ENCODE measurements at regions not wholly inside any gene's neighbourhood (a gene's known extent, or its start where the extent isn't known, plus 50 kb on each side); places are given as distances from the start of the nearest gene placed in this dataset.

- DNase-seq (ENCODE audit: low read depth in 6 of 9, low spot score in 9 of 9): peak in 1 of 9 donors; percentile 11
- H3K9me3 ChIP-seq (ENCODE audit: control insufficient read depth in 2 of 2, insufficient read depth in 1 of 2, low read length in 1 of 2): no peaks in the 10 kb centered on the region
- H3K27me3 ChIP-seq (ENCODE audit: control insufficient read depth in 2 of 2, insufficient read depth in 1 of 2, low read length in 1 of 2): no peaks in the 10 kb centered on the region
- no peak overlapping the region for H3K4me3 ChIP-seq (ENCODE audit: low read length in 2 of 2)
- peaks cover 5 to 10% of the 10 kb centered on the region in 2 donors for H3K4me1 ChIP-seq (ENCODE audit: control insufficient read depth in 2 of 2, insufficient read depth in 2 of 2, low read length in 2 of 2)
- 94% methylated on average over 4 of the region's 4 CpGs for WGBS
- H3K36me3 ChIP-seq (ENCODE audit: control insufficient read depth in 2 of 2, insufficient read depth in 2 of 2, low read length in 1 of 2): no peaks in the 10 kb centered on the region
- no peak overlapping the region for H3K27ac ChIP-seq (ENCODE audit: low read depth in 1 of 2, low read length in 1 of 2)
Observed at GRCh38 chr9:7405924-7406604, 393.5 kb downstream of the DMAC1 start.

GRCh38 chr9:7403839-7404487, 395.6 kb downstream of the DMAC1 start:
- WGBS: 37% methylated on average over 7 of the region's 7 CpGs
- peaks cover 5 to 10% of the 10 kb centered on the region in 2 donors for H3K4me1 ChIP-seq (ENCODE audit: control insufficient read depth in 2 of 2, insufficient read depth in 2 of 2, low read length in 2 of 2)
- no peak overlapping the region for H3K27ac ChIP-seq (ENCODE audit: low read depth in 1 of 2, low read length in 1 of 2)
- peak in 8 of 9 donors; percentile 16 to 66 (median 38) for DNase-seq (ENCODE audit: low read depth in 6 of 9, low spot score in 9 of 9)
- H3K27me3 ChIP-seq (ENCODE audit: control insufficient read depth in 2 of 2, insufficient read depth in 1 of 2, low read length in 1 of 2): no peaks in the 10 kb centered on the region
- H3K36me3 ChIP-seq (ENCODE audit: control insufficient read depth in 2 of 2, insufficient read depth in 2 of 2, low read length in 1 of 2): no peaks in the 10 kb centered on the region
- H3K9me3 ChIP-seq (ENCODE audit: control insufficient read depth in 2 of 2, insufficient read depth in 1 of 2, low read length in 1 of 2): no peaks in the 10 kb centered on the region
- no peak overlapping the region for H3K4me3 ChIP-seq (ENCODE audit: low read length in 2 of 2)

GRCh38 chr9:7403028-7403389, 396.6 kb downstream of the DMAC1 start:
- H3K4me1 ChIP-seq (ENCODE audit: control insufficient read depth in 2 of 2, insufficient read depth in 2 of 2, low read length in 2 of 2): peaks cover 5 to 10% of the 10 kb centered on the region in 2 donors
- peak in 1 of 9 donors; percentile 1 for DNase-seq (ENCODE audit: low read depth in 6 of 9, low spot score in 9 of 9)
- H3K36me3 ChIP-seq (ENCODE audit: control insufficient read depth in 2 of 2, insufficient read depth in 2 of 2, low read length in 1 of 2): no peaks in the 10 kb centered on the region

GRCh38 chr9:7402334-7403027, 397.1 kb downstream of the DMAC1 start:
- WGBS: 40% methylated on average over 2 of the region's 2 CpGs
- DNase-seq (ENCODE audit: low read depth in 6 of 9, low spot score in 9 of 9): no peak
- no peak overlapping the region for H3K27ac ChIP-seq (ENCODE audit: low read depth in 1 of 2, low read length in 1 of 2)

More at GRCh38 chr9:7403028-7403389, 396.6 kb downstream of the DMAC1 start:
- H3K4me3 ChIP-seq (ENCODE audit: low read length in 2 of 2): no peak overlapping the region
- H3K27ac ChIP-seq (ENCODE audit: low read depth in 1 of 2, low read length in 1 of 2): no peak overlapping the region
- H3K9me3 ChIP-seq (ENCODE audit: control insufficient read depth in 2 of 2, insufficient read depth in 1 of 2, low read length in 1 of 2): no peaks in the 10 kb centered on the region
- no peaks in the 10 kb centered on the region for H3K27me3 ChIP-seq (ENCODE audit: control insufficient read depth in 2 of 2, insufficient read depth in 1 of 2, low read length in 1 of 2)

GRCh38 chr9:7401116-7401515, 398.5 kb downstream of the DMAC1 start:
- no peak for DNase-seq (ENCODE audit: low read depth in 6 of 9, low spot score in 9 of 9)
- no peaks in the 10 kb centered on the region for H3K36me3 ChIP-seq (ENCODE audit: control insufficient read depth in 2 of 2, insufficient read depth in 2 of 2, low read length in 1 of 2)
- H3K27ac ChIP-seq (ENCODE audit: low read depth in 1 of 2, low read length in 1 of 2): no peak overlapping the region
- no peaks in the 10 kb centered on the region for H3K9me3 ChIP-seq (ENCODE audit: control insufficient read depth in 2 of 2, insufficient read depth in 1 of 2, low read length in 1 of 2)
- H3K27me3 ChIP-seq (ENCODE audit: control insufficient read depth in 2 of 2, insufficient read depth in 1 of 2, low read length in 1 of 2): no peaks in the 10 kb centered on the region
- peaks cover 5 to 10% of the 10 kb centered on the region in 2 donors for H3K4me1 ChIP-seq (ENCODE audit: control insufficient read depth in 2 of 2, insufficient read depth in 2 of 2, low read length in 2 of 2)
- 99% methylated on average over 2 of the region's 2 CpGs for WGBS
- no peak overlapping the region for H3K4me3 ChIP-seq (ENCODE audit: low read length in 2 of 2)

More at GRCh38 chr9:7402334-7403027, 397.1 kb downstream of the DMAC1 start:
- Histone ChIP-seq H3K36me3 (ENCODE audit: control insufficient read depth in 2 of 2, insufficient read depth in 2 of 2, low read length in 1 of 2) (no peaks in the 10 kb centered on the region), H3K4me3 (ENCODE audit: low read length in 2 of 2) (no peak overlapping the region), H3K9me3 (ENCODE audit: control insufficient read depth in 2 of 2, insufficient read depth in 1 of 2, low read length in 1 of 2) (no peaks in the 10 kb centered on the region), H3K27me3 (ENCODE audit: control insufficient read depth in 2 of 2, insufficient read depth in 1 of 2, low read length in 1 of 2) (no peaks in the 10 kb centered on the region), H3K4me1 (ENCODE audit: control insufficient read depth in 2 of 2, insufficient read depth in 2 of 2, low read length in 2 of 2) (peaks cover 5 to 10% of the 10 kb centered on the region in 2 donors)

- DNase-seq (ENCODE audit: low read depth in 6 of 9, low spot score in 9 of 9): no peak
- Histone ChIP-seq H3K27ac (ENCODE audit: low read depth in 1 of 2, low read length in 1 of 2) (no peak overlapping the region), H3K9me3 (ENCODE audit: control insufficient read depth in 2 of 2, insufficient read depth in 1 of 2, low read length in 1 of 2) (no peaks in the 10 kb centered on the region), H3K4me1 (ENCODE audit: control insufficient read depth in 2 of 2, insufficient read depth in 2 of 2, low read length in 2 of 2) (no peaks in the 10 kb centered on the region), H3K4me3 (ENCODE audit: low read length in 2 of 2) (no peak overlapping the region), H3K27me3 (ENCODE audit: control insufficient read depth in 2 of 2, insufficient read depth in 1 of 2, low read length in 1 of 2) (no peaks in the 10 kb centered on the region), H3K36me3 (ENCODE audit: control insufficient read depth in 2 of 2, insufficient read depth in 2 of 2, low read length in 1 of 2) (no peaks in the 10 kb centered on the region)
- WGBS: 97% methylated on average over 8 of the region's 8 CpGs
Observed at GRCh38 chr9:7394002-7394774, 405.4 kb downstream of the DMAC1 start.

GRCh38 chr9:7392148-7392547, 407.4 kb downstream of the DMAC1 start:
- H3K27me3 ChIP-seq (ENCODE audit: control insufficient read depth in 2 of 2, insufficient read depth in 1 of 2, low read length in 1 of 2): no peaks in the 10 kb centered on the region
- no peak overlapping the region for H3K4me3 ChIP-seq (ENCODE audit: low read length in 2 of 2)
- no peaks in the 10 kb centered on the region for H3K4me1 ChIP-seq (ENCODE audit: control insufficient read depth in 2 of 2, insufficient read depth in 2 of 2, low read length in 2 of 2)
- no peaks in the 10 kb centered on the region for H3K9me3 ChIP-seq (ENCODE audit: control insufficient read depth in 2 of 2, insufficient read depth in 1 of 2, low read length in 1 of 2)
- no peak overlapping the region for H3K27ac ChIP-seq (ENCODE audit: low read depth in 1 of 2, low read length in 1 of 2)
- no peaks in the 10 kb centered on the region for H3K36me3 ChIP-seq (ENCODE audit: control insufficient read depth in 2 of 2, insufficient read depth in 2 of 2, low read length in 1 of 2)
- DNase-seq (ENCODE audit: low read depth in 6 of 9, low spot score in 9 of 9): no peak
- WGBS: 91% methylated on average over 3 of the region's 3 CpGs

- Histone ChIP-seq H3K36me3 (ENCODE audit: control insufficient read depth in 2 of 2, insufficient read depth in 2 of 2, low read length in 1 of 2) (no peaks in the 10 kb centered on the region), H3K4me1 (ENCODE audit: control insufficient read depth in 2 of 2, insufficient read depth in 2 of 2, low read length in 2 of 2) (no peaks in the 10 kb centered on the region), H3K9me3 (ENCODE audit: control insufficient read depth in 2 of 2, insufficient read depth in 1 of 2, low read length in 1 of 2) (no peaks in the 10 kb centered on the region), H3K27ac (ENCODE audit: low read depth in 1 of 2, low read length in 1 of 2) (no peak overlapping the region), H3K4me3 (ENCODE audit: low read length in 2 of 2) (no peak overlapping the region), H3K27me3 (ENCODE audit: control insufficient read depth in 2 of 2, insufficient read depth in 1 of 2, low read length in 1 of 2) (no peaks in the 10 kb centered on the region)
- DNase-seq (ENCODE audit: low read depth in 6 of 9, low spot score in 9 of 9): no peak
- WGBS: 98% methylated on average over 1 of the region's 1 CpG
Observed at GRCh38 chr9:7388755-7389154, 410.8 kb downstream of the DMAC1 start.

Measured in thymus (tissue), 11 donors.